Hepatic stellate cell (primary cell): ENCODE measurements at regions not wholly inside any gene's neighbourhood (a gene's known extent, or its start where the extent isn't known, plus 50 kb on each side); places are given as distances from the start of the nearest gene placed in this dataset.
"Not testable (repeated sequence)": the region's sequence is repeated elsewhere in the genome, so short reads cannot be mapped to it uniquely, and the experiment has no call there.

Experiments used
- DNase-seq: peaks from one replicate; pipeline ENCODE4 v3.0.0; 2011; ENCODE audit warnings: low spot score

GRCh38 chr2:193837111-193837738, 1642.5 kb upstream of the TMEFF2 start:
- no peak for DNase-seq

- not testable (repeated sequence) for DNase-seq
These were observed 1641.8 kb upstream of the TMEFF2 start for GRCh38 chr2:193836424-193837006.

- DNase-seq: not testable (repeated sequence)
These were observed 1639.2 kb upstream of the TMEFF2 start for GRCh38 chr2:193833895-193834294.

DNA sequence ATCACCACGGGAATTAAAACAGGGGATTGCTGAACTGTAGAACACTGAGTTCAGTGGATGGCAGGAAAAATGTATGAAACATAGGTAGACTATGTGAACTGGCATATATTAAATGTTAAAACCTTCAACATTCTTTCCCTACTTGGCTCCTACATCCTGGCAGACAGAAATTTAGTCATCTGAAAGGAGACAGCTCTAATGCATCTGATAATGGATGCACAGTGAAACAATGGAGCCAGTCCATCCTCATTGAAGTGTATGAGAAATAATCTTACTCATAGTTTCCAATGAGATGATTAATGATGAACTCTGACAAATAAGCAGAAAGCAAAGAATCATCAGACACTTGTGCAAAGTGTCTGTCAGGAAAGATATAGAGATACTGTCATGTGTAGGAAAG, 1629.7 kb upstream of the TMEFF2 start:
- no peak for DNase-seq

DNA sequence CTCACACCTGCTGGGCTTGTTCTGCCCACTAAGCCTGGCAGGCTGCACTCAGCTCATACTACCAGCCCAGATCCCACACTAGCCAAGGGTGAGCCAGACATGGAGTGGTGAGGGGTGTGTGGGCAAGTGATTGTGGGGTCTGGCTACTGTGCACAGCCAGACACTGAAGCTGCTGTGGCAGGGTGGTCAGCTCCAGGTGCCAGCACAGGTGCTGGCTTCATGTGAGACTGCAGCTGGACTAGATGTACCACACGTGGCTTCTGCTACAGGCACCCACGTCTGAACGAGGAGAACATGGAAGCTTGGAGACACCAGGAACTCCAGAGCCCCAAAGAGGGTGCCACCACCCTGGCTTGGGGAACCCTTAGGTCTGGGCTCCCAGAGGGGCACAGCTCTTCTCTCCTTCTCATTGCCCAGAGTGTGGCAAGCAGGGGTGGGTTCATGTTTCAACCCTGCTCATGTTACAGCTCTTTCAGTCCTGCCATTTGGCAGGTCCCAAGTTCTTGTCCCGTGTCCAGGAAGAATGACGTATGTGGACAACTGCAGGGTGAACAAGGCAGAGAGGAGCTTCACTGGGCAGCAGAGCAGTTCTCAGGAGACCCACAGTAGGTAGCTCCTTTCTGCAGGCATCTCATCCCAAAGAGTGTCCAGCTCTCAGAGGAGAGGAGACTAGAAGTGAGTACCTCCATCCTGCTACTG, 1624.2 kb upstream of the TMEFF2 start:
- DNase-seq: no peak

- no peak for DNase-seq
These were observed 1621.3 kb upstream of the TMEFF2 start for GRCh38 chr2:193816008-193816407.

DNA sequence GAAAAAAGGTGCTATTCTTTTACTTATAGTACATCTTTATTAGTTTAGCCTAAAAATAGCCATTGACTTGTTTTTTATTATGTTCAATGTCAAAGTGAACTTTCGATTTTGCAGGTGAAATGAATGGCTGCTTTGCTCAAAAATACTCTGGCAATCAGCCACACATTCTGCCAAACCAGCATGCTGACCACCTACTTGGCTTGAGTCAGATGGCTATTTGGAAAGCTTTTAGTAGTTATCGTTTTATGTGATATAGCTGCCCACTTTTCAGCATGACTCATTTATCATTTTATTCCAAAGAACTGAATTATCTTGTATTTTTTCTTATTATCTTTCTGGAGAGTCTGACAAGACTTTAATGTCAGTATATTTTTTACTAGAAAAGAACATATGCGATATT, 1615.8 kb upstream of the TMEFF2 start:
- no peak for DNase-seq

GRCh38 chr2:193808877-193809276, 1614.1 kb upstream of the TMEFF2 start:
- no peak for DNase-seq

- no peak for DNase-seq
These were observed 1611.5 kb upstream of the TMEFF2 start for GRCh38 chr2:193806088-193806774.

- no peak for DNase-seq
These were observed 1602.1 kb upstream of the TMEFF2 start for GRCh38 chr2:193796847-193797246.

- DNase-seq: no peak
These were observed 1599.2 kb upstream of the TMEFF2 start for GRCh38 chr2:193793914-193794313.

DNA sequence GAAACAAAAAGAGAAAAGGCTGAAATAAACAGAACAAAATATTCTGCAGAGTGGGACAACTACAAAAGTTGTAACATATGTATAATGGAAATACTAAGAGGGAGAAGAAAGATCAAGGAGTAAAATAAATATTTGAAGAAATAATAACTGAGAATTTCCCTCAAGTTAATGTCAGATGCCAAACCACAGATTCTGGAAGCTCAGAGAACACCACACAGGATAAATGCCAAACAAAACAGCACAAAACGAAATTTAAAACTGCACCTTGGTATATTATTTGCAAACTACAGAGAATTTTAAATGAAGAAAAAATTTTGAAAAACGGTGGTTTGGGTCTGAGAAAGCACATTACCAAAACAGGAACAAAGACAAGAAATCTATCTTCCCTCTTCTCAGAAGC, 1588.9 kb upstream of the TMEFF2 start:
- DNase-seq: no peak

DNA sequence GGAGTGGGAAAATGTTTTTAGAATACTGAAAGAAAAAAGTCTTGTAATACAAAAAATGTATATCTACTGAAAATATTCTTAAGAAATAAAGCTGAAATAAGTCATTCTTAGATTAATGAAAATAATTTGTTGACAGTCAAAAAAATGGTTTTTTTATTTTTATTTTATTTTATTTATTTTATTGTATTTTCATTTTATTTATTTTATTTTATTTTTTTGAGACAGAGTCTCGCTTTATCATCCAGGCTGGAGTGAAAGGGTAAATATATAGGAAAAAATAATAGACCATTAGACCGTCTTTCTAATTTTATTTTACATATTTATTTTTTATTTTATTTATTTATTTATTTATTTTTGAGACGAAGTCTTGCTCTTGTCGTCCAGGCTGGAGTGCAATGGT, 1583.6 kb upstream of the TMEFF2 start:
- no peak for DNase-seq

DNA sequence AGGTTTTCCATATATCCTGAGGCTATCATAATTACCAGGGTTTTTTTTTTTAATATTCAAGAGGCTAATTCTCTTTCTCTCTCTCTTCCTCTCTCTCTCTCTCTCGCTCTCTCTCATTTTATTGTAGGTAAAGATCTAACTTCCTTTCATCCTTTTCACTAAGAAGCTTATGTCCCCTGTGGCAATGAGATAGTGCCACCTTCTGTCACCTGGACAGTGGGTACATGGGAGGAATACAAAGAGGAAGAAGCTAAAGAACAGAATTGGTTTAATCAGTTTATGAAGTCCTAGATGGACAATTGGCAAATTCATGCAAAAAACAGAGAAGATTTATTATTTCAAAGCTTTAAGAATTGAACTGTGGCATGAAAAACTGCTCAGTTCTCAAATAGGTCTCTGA, 1582.3 kb upstream of the TMEFF2 start:
- no peak for DNase-seq

- no peak for DNase-seq
These were observed 1579.4 kb upstream of the TMEFF2 start for GRCh38 chr2:193774166-193774565.

- DNase-seq: no peak
These were observed 1556.6 kb upstream of the TMEFF2 start for GRCh38 chr2:193751299-193751698.

DNA sequence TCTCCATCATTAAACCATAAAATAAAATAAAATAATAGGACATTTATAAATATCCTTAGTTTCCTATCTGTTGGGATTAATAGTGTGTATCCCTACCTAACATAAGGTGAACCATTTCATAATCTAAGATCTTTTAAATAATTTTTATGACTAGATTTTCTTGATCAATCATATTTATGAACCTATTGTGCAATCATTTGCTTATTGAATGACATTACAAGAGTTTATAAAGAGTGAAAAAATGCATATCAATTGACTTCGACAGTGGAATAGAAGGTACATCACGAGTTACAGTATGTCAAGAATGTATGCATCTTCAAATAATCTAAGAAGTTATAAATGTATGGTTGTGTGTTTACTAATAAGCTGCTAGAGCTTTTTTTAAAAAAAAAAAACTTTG, 1554.8 kb upstream of the TMEFF2 start:
- no peak for DNase-seq

DNA sequence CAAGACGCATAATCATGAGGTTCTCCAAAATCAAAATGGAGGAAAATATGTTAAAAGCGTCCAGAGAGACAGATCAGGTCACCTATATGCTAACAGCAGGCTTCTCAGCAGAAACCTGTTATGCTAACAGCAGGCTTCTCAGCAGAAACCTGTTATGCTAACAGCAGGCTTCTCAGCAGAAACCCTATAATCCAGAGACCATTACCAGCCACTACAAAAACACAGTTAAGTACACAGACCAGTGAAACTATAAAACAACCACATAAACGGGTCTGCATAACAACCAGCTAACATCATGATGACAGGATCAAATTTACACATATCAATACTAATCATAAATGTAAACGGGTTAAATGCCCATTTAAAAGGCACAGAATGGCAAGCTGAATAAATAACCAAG, 1548.4 kb upstream of the TMEFF2 start:
- no peak for DNase-seq

GRCh38 chr2:193738892-193739291, 1544.2 kb upstream of the TMEFF2 start:
- no peak for DNase-seq

- no peak for DNase-seq
These were observed 1518.2 kb upstream of the TMEFF2 start for GRCh38 chr2:193712912-193713311.

- no peak for DNase-seq
These were observed 1508.7 kb upstream of the TMEFF2 start for GRCh38 chr2:193703411-193703810.

GRCh38 chr2:193701484-193701883, 1506.8 kb upstream of the TMEFF2 start:
- no peak for DNase-seq

DNA sequence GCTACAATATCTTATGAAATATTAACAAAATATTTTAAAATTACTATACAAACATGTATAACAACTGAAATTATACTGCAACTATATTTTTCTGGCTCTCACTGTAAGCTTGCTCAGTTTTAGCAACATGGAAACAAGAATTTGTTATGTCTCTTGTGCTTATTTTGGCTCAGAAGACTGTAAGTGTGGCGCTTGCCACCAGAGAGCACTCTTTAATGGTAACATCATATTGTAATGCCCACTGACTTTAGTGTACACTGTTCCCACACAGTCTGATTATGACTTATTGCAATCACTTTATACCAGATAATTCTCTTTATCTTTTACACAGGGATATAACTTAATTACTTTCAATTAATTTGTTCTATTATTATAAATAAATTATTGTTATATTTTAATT, 1500.6 kb upstream of the TMEFF2 start:
- DNase-seq: no peak
